ENCODE measurements at regions not wholly inside any gene's neighbourhood (a gene's known extent, or its start where the extent isn't known, plus 50 kb on each side); places are given as distances from the start of the nearest gene placed in this dataset.
"Not testable (repeated sequence)": the region's sequence is repeated elsewhere in the genome, so short reads cannot be mapped to it uniquely, and the experiment has no call there.

- Histone ChIP-seq H3K27ac (no peak overlapping the region), H3K4me1 (no peaks in the 10 kb centered on the region), H3K9me3 (peaks cover 0 to 26% (median 0%) of the 10 kb centered on the region in 3 donors), H3K27me3 (no peaks in the 10 kb centered on the region), H3K36me3 (no peaks in the 10 kb centered on the region), H3K4me3 (no peak overlapping the region)
- TF ChIP-seq EP300 (IDR thresholded peaks at IDR 0.05), result no peak
- no peak for TF ChIP-seq POLR2AphosphoS5 (IDR thresholded peaks at IDR 0.05)
- no peak for TF ChIP-seq POLR2A (IDR thresholded peaks at IDR 0.05)
- no peak for TF ChIP-seq CTCF (IDR thresholded peaks at IDR 0.05)
- no peak for ATAC-seq
- WGBS, 2 donors (ENCODE audit: low coverage in 1 of 2), result 42 to 73% methylated on average over 2 of the region's 2 CpGs
These were observed 190.7 kb upstream of the CNTN6 start for GRCh38 chr3:901953-902778.

DNA sequence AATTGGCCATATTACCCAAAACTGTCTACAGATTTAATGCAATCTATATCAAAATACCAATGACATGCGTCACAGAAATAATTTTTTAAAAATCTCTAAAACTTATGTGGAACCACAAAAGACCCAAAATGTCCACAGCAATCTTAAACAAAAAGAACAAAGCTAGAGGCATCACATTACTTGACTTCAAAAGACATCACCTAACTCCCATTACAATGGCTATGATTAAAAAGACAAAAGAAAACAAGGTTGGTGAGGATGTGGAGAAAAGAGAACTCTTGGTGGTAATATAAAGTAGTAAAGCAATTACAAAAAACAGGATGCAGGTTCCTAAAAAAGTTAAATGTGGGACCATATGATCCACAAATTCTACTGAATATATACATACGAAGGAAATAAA lies 187.6 kb upstream of the CNTN6 start:
- Histone ChIP-seq H3K27ac (no peak overlapping the region), H3K9me3 (peaks cover 0 to 24% (median 0%) of the 10 kb centered on the region in 3 donors), H3K36me3 (no peaks in the 10 kb centered on the region), H3K4me3 (no peak overlapping the region), H3K4me1 (no peaks in the 10 kb centered on the region), H3K27me3 (no peaks in the 10 kb centered on the region)
- WGBS, 2 donors (ENCODE audit: low coverage in 1 of 2), result 80 to 83% methylated on average over 2 of the region's 2 CpGs
- TF ChIP-seq POLR2AphosphoS5 (IDR thresholded peaks at IDR 0.05) (no peak), CTCF (IDR thresholded peaks at IDR 0.05) (no peak), POLR2A (IDR thresholded peaks at IDR 0.05) (no peak), EP300 (IDR thresholded peaks at IDR 0.05) (no peak)
- no peak for ATAC-seq

DNA sequence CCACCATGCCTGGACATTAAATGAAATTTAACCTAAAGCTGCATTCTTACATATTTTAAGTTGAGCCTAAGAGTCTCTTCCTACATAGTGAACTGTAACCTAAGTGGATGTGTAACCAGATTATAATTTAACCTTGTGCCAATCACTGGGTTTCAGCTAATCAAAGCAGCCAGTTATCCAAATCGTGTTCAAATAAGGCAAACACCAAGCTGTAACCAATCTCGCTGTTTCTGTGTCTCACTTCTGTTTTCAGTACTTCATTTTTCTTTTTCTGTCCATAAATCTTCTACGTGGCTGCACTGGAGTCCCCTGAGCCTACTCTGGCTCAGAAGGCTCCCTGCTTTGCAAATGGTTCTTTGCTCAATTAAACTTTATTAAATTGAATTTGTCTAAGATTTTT lies 186.1 kb upstream of the CNTN6 start:
- peaks cover 0 to 10% (median 0%) of the 10 kb centered on the region in 3 donors for H3K9me3 ChIP-seq
- no peak overlapping the region for H3K27ac ChIP-seq
- ATAC-seq, result no peak
- 42 to 53% methylated on average over 3 of the region's 3 CpGs for WGBS, 2 donors (ENCODE audit: low coverage in 1 of 2)
- TF ChIP-seq CTCF (IDR thresholded peaks at IDR 0.05) (no peak), POLR2AphosphoS5 (IDR thresholded peaks at IDR 0.05) (no peak), POLR2A (IDR thresholded peaks at IDR 0.05) (no peak), EP300 (IDR thresholded peaks at IDR 0.05) (no peak)
- H3K4me3 ChIP-seq, result no peak overlapping the region
- no peaks in the 10 kb centered on the region for H3K27me3 ChIP-seq
- H3K36me3 ChIP-seq, result no peaks in the 10 kb centered on the region
- H3K4me1 ChIP-seq, result no peaks in the 10 kb centered on the region

DNA sequence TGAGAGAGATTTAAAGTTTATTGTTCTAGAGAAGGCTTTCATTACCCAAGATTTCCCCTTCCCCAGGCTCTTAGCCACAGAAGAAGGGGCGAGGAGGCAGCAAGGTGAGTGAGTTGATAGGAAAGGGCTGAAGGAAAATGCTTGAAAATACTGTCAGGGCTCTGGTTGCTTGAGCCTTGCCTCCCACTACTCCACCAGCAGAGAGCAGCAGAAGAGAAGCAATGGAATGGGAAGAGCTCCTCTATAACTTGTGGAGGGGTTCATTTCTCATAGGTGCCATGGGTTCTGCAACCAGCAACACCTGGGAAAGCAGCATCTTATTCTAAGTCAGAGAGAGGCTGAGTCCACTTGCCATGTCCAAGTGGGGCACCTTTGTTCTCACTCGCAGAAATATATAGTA lies 184.0 kb upstream of the CNTN6 start:
- Histone ChIP-seq H3K27me3 (no peaks in the 10 kb centered on the region), H3K4me3 (no peak overlapping the region), H3K36me3 (no peaks in the 10 kb centered on the region), H3K9me3 (no peaks in the 10 kb centered on the region), H3K27ac (no peak overlapping the region), H3K4me1 (no peaks in the 10 kb centered on the region)
- no peak for TF ChIP-seq POLR2A (IDR thresholded peaks at IDR 0.05)
- TF ChIP-seq EP300 (IDR thresholded peaks at IDR 0.05), result no peak
- TF ChIP-seq CTCF (IDR thresholded peaks at IDR 0.05), result no peak
- no peak for TF ChIP-seq POLR2AphosphoS5 (IDR thresholded peaks at IDR 0.05)
- ATAC-seq, result no peak
- 69 to 70% methylated on average over 2 of the region's 2 CpGs for WGBS, 2 donors (ENCODE audit: low coverage in 1 of 2)

DNA sequence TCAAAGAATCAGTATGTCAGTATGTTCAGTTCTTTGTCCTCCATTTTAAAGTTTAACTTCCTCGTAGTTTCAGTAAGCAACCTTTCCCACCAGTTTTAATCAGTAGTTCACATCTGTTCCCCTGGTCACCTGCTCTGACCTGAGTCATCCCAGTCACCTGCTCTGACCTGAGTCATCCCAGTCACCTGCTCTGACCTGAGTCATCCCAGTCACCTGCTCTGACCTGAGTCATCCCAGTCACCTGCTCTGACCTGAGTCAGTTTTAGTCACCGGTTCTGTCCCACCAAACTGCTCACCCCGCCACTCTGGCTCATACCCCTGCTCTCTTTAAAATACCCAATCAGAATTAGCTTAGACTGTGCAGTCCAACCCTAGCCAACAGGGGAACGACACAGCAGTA lies 180.1 kb upstream of the CNTN6 start:
- 78 to 95% methylated on average over 2 of the region's 4 CpGs for WGBS, 2 donors (ENCODE audit: low coverage in 1 of 2)
- ATAC-seq, H3K4me1 ChIP-seq, H3K27ac ChIP-seq, H3K9me3 ChIP-seq, H3K4me3 ChIP-seq, H3K36me3 ChIP-seq, H3K27me3 ChIP-seq: not testable (repeated sequence)

Measured in gastroesophageal sphincter (tissue), 4 donors.